Neutrophil (primary cell): ENCODE measurements at regions not wholly inside any gene's neighbourhood (a gene's known extent, or its start where the extent isn't known, plus 50 kb on each side); places are given as distances from the start of the nearest gene placed in this dataset.

Experiments used
- H3K27ac ChIP-seq: fragments of 200-600 bp; sonication (generic); 2 replicates; pipeline ENCODE4 v1.5.1; 2016; ENCODE audit warnings: mild to moderate bottlenecking, moderate library complexity
- H3K27me3 ChIP-seq: fragments of 200-600 bp; sonication (generic); 2 replicates; pipeline ENCODE4 v1.6.0; 2016; ENCODE audit warnings: mild to moderate bottlenecking
- H3K36me3 ChIP-seq: fragments of 200-600 bp; sonication (generic); 2 replicates; pipeline ENCODE4 v1.5.1; 2017
- H3K4me1 ChIP-seq, 2 experiments: fragments of 200-600 bp in 1 of 2; sonication (generic) in 1 of 2; 1 replicate in 1 of 2; 2 replicates in 1 of 2; pipeline versions ENCODE4 v1.5.1 to v1.6.1; 2013 to 2016; ENCODE audit warnings: low read depth in 1 of 2, low read length in 1 of 2, mild to moderate bottlenecking in 1 of 2, moderate library complexity in 1 of 2; ENCODE audit not compliant: control insufficient read depth in 1 of 2, insufficient read depth in 1 of 2
- H3K4me3 ChIP-seq, 2 experiments: fragments of 200-600 bp in 1 of 2; sonication (generic) in 1 of 2; 1 replicate in 1 of 2; 2 replicates in 1 of 2; pipeline ENCODE4 v1.5.1; 2013 to 2016; ENCODE audit warnings: low read depth in 1 of 2, low read length in 1 of 2, mild to moderate bottlenecking in 1 of 2, moderate library complexity in 1 of 2
- H3K9me3 ChIP-seq: fragments of 200-600 bp; sonication (generic); 2 replicates; pipeline ENCODE4 v1.5.1; 2016
- TF ChIP-seq, protein P1 (sequence below): fragments of 200-600 bp; sonication (generic); IDR thresholded peaks from 2 replicates; pipeline ENCODE4 v1.5.1; 2016; ENCODE audit warnings: antibody characterized with exemption

DNA sequence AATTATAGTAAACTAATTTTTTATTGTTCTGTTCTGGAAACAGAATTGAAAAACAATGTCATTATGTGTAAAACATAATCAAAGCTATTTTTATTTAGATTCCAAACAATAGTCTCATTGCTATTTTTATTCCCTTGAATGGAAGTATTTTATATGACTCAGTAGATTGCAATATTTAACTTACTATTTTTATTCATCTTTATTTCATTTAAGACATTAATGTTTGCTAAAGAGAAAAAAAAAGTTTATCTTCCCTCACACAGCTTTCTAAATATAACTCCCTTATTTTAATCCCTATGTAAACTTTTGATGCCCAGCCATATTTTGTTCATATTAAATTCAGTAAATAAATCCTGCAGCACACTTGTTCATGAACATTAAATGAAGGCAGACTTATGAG lies 622.4 kb downstream of the SLC6A15 start:
- no peak overlapping the region for H3K27ac ChIP-seq
- H3K4me1 ChIP-seq, result no peaks in the 10 kb centered on the region
- no peaks in the 10 kb centered on the region for H3K36me3 ChIP-seq
- H3K9me3 ChIP-seq, result no peaks in the 10 kb centered on the region
- TF ChIP-seq, protein P1, sequence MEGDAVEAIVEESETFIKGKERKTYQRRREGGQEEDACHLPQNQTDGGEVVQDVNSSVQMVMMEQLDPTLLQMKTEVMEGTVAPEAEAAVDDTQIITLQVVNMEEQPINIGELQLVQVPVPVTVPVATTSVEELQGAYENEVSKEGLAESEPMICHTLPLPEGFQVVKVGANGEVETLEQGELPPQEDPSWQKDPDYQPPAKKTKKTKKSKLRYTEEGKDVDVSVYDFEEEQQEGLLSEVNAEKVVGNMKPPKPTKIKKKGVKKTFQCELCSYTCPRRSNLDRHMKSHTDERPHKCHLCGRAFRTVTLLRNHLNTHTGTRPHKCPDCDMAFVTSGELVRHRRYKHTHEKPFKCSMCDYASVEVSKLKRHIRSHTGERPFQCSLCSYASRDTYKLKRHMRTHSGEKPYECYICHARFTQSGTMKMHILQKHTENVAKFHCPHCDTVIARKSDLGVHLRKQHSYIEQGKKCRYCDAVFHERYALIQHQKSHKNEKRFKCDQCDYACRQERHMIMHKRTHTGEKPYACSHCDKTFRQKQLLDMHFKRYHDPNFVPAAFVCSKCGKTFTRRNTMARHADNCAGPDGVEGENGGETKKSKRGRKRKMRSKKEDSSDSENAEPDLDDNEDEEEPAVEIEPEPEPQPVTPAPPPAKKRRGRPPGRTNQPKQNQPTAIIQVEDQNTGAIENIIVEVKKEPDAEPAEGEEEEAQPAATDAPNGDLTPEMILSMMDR, result no peak
- H3K27me3 ChIP-seq, result no peaks in the 10 kb centered on the region
- H3K4me3 ChIP-seq, result no peak overlapping the region

DNA sequence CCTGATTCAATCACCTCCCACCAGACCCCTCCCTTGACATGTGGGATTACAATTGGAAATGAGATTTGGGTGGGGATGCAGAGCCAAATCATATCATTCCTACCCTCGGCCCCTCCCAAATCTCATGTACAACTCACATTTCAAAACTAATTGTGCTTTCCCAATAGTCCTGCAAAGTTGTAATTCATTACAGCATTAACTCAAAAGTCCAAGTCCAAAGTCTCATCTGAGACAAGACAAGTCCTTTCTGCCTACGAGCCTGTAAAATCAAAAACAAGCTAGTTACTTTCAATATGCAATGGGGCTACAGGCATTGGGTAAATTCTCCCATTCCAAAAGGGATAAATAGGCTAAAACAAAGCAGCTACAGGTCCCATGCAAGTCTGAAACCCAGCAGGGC lies 634.6 kb downstream of the SLC6A15 start:
- H3K4me3 ChIP-seq, result no peak overlapping the region
- H3K9me3 ChIP-seq, result no peaks in the 10 kb centered on the region
- H3K27me3 ChIP-seq, result no peaks in the 10 kb centered on the region
- H3K27ac ChIP-seq, result no peak overlapping the region
- TF ChIP-seq, protein P1, result no peak
- no peaks in the 10 kb centered on the region for H3K36me3 ChIP-seq
- no peaks in the 10 kb centered on the region for H3K4me1 ChIP-seq

DNA sequence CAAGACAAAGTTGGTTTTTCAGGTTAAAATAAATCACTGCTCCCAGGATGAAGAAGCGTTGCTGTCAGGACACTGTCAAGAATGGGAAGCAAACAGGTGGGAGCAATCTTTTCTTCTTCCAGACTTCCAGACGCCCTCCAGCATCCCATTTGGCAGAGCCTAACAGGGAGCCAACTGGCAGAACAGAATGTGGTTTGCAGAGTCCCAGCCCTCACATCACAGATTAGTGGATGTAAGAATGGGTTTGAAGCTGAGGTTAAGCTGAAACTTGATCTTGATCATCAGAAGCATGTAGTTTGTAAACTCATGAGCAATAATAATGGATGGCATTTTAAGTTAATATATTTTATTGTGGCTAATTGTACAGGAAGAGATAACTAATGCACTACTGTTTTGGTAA lies 636.4 kb downstream of the SLC6A15 start:
- H3K4me3 ChIP-seq, result no peak overlapping the region
- H3K27me3 ChIP-seq, result no peaks in the 10 kb centered on the region
- no peaks in the 10 kb centered on the region for H3K4me1 ChIP-seq
- H3K9me3 ChIP-seq, result no peaks in the 10 kb centered on the region
- TF ChIP-seq, protein P1, result no peak
- no peak overlapping the region for H3K27ac ChIP-seq
- H3K36me3 ChIP-seq, result no peaks in the 10 kb centered on the region

DNA sequence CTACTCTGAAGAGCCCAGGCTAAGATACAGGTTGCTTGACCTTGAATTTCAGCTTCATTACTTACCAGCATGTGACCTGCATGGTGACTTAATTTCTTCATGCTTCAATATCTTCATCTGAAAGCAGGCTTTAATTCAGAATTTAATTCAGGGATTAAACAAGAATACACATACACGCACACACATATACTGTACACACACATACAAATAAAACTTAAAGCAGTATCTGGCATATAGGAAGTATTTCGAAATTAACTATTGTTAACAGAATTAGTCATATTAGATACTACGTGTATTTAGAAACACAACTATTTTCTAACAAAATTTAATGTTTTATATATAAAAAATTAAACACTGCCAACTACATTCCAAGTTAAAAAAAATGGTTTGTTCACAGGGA lies 640.3 kb downstream of the SLC6A15 start:
- Histone ChIP-seq H3K27ac (no peak overlapping the region), H3K4me1 (no peaks in the 10 kb centered on the region), H3K4me3 (no peak overlapping the region), H3K36me3 (no peaks in the 10 kb centered on the region), H3K27me3 (no peaks in the 10 kb centered on the region), H3K9me3 (no peaks in the 10 kb centered on the region)
- TF ChIP-seq, protein P1, result no peak

DNA sequence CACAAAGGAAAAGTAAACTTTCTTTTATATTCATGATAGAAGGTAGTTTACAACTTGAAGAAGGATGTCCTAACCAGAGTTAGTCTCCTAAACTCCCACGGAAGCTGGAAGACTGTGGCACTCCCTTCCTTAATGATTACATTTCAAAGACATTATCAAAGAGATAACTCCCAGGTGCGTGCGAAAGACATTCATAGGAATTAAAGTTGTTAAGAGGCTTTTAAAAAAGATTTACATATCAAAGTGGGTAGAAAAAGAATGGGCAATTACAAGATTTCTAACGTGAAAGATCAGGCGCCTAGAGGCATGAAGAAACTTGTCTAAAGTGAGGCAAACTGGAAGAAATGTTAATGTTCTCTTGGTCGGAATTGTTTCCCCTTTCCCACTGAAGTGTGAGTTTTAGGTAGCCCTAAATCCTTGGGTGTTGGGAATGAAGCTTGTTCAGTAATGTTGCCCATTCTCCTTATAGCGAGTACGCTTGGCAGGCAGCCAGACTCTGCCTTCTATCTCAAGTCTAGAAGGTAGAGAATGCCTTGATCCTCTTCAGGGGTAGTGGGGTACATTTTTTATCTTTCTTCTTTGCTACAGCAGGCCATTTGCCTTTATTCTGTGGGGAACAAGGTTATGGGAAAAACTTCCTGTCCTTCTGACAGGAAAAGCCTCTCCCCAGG lies 642.0 kb downstream of the SLC6A15 start:
- Histone ChIP-seq H3K27me3 (no peaks in the 10 kb centered on the region), H3K4me3 (no peak overlapping the region), H3K27ac (no peak overlapping the region), H3K36me3 (no peaks in the 10 kb centered on the region), H3K4me1 (no peaks in the 10 kb centered on the region), H3K9me3 (no peaks in the 10 kb centered on the region)
- TF ChIP-seq, protein P1, result no peak
